ENCODE measurements at regions not wholly inside any gene's neighbourhood (a gene's known extent, or its start where the extent isn't known, plus 50 kb on each side); places are given as distances from the start of the nearest gene placed in this dataset.
"Not testable (repeated sequence)": the region's sequence is repeated elsewhere in the genome, so short reads cannot be mapped to it uniquely, and the experiment has no call there.

DNA sequence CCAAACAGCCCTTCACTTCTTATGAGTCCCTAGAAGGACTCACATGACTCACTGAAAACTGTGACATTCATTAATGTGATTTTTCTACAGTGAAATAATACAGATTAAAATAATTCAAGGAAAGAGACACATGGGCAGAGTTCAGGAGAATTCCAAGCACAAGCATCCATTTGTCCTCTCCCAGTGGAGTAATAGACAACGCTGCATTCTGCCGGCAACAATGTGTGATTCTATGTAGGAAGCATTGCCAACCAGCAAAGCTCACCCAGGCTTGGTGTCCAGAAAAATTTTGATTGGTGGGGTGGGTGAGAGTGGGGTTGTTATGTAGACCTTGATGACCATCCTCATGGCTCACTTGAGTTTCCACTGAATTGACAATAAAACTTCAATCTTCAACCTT is 123.9 kb downstream of the VPREB1 start:
- H3K4me3 ChIP-seq (ENCODE audit: low read depth, low read length) = no peak overlapping the region
- TF ChIP-seq, protein P1, sequence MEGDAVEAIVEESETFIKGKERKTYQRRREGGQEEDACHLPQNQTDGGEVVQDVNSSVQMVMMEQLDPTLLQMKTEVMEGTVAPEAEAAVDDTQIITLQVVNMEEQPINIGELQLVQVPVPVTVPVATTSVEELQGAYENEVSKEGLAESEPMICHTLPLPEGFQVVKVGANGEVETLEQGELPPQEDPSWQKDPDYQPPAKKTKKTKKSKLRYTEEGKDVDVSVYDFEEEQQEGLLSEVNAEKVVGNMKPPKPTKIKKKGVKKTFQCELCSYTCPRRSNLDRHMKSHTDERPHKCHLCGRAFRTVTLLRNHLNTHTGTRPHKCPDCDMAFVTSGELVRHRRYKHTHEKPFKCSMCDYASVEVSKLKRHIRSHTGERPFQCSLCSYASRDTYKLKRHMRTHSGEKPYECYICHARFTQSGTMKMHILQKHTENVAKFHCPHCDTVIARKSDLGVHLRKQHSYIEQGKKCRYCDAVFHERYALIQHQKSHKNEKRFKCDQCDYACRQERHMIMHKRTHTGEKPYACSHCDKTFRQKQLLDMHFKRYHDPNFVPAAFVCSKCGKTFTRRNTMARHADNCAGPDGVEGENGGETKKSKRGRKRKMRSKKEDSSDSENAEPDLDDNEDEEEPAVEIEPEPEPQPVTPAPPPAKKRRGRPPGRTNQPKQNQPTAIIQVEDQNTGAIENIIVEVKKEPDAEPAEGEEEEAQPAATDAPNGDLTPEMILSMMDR (conservative IDR thresholded peaks at IDR 0.05; ENCODE audit: low read depth, low read length) = no peak
- no peak for DNase-seq (ENCODE audit: low read depth)

- TF ChIP-seq, protein P1 (conservative IDR thresholded peaks at IDR 0.05; ENCODE audit: low read depth, low read length) = peak; percentile 46
- DNase-seq (ENCODE audit: low read depth) = peak; percentile 18
These were observed 124.8 kb downstream of the VPREB1 start for GRCh38 chr22:22369219-22369963.

GRCh38 chr22:22369964-22370270 is 125.3 kb downstream of the VPREB1 start:
- DNase-seq (ENCODE audit: low read depth) = no peak
- TF ChIP-seq, protein P1 (conservative IDR thresholded peaks at IDR 0.05; ENCODE audit: low read depth, low read length) = no peak
- H3K4me3 ChIP-seq (ENCODE audit: low read depth, low read length) = no peak overlapping the region

More at GRCh38 chr22:22369219-22369963, 124.8 kb downstream of the VPREB1 start:
- not testable (repeated sequence) for H3K4me3 ChIP-seq (ENCODE audit: low read depth, low read length)

DNA sequence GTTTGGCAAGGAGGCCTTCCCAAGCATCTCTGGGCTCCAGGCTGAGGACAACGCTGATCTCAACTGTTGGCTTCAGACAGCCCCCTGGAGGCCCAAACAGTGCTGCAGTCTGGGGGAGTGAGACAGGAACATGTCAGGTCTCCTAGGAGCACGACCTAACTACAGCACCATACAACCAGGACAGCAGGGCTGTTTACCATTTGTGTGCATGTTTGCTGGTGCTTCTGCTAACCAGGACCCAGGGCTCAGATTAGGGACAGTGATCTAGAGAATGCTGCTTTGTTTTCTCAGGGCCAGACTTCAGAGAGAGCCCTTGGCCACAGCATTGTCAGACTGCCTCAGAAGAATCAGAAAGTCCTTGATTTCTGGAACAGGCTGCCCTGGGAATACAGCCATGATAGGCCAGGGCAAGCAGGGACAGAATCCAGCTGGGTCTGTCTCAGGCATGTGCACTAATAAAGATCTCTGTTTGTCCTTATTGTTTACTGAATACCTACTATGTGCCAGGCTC is 126.5 kb downstream of the VPREB1 start:
- H3K4me3 ChIP-seq (ENCODE audit: low read depth, low read length) = no peak overlapping the region
- DNase-seq (ENCODE audit: low read depth) = no peak

GRCh38 chr22:22372086-22372485 is 127.5 kb downstream of the VPREB1 start:
- TF ChIP-seq, protein P1 (conservative IDR thresholded peaks at IDR 0.05; ENCODE audit: low read depth, low read length) = no peak
- no peak for DNase-seq (ENCODE audit: low read depth)
- no peak overlapping the region for H3K4me3 ChIP-seq (ENCODE audit: low read depth, low read length)

More for the DNA sequence above, 126.5 kb downstream of the VPREB1 start:
- TF ChIP-seq, protein P1 (conservative IDR thresholded peaks at IDR 0.05; ENCODE audit: low read depth, low read length) = no peak

- TF ChIP-seq, protein P1 (conservative IDR thresholded peaks at IDR 0.05; ENCODE audit: low read depth, low read length) = no peak
- DNase-seq (ENCODE audit: low read depth) = no peak
- H3K4me3 ChIP-seq (ENCODE audit: low read depth, low read length) = no peak overlapping the region
These were observed 129.6 kb downstream of the VPREB1 start for GRCh38 chr22:22374163-22374562.

- H3K4me3 ChIP-seq (ENCODE audit: low read depth, low read length) = no peak overlapping the region
- no peak for DNase-seq (ENCODE audit: low read depth)
- TF ChIP-seq, protein P1 (conservative IDR thresholded peaks at IDR 0.05; ENCODE audit: low read depth, low read length) = no peak
These were observed 130.0 kb downstream of the VPREB1 start for GRCh38 chr22:22374579-22374978.
